GM23248 (cell line): ENCODE measurements at regions not wholly inside any gene's neighbourhood (a gene's known extent, or its start where the extent isn't known, plus 50 kb on each side); places are given as distances from the start of the nearest gene placed in this dataset.

Experiments
- EZH2 ChIP-seq: fragments of 200-600 bp; sonication (generic); IDR thresholded peaks from 2 replicates; pipeline ENCODE4 v1.6.1; 2018; ENCODE audit warnings: antibody characterized with exemption, mild to moderate bottlenecking; ENCODE audit not compliant: insufficient read depth, poor library complexity, severe bottlenecking
- EZH2phosphoT487 ChIP-seq: fragments of 200-600 bp; sonication (generic); IDR thresholded peaks from 2 replicates; pipeline ENCODE4 v1.6.1; 2018; ENCODE audit warnings: antibody characterized with exemption, moderate library complexity, mild to moderate bottlenecking, low read depth; ENCODE audit not compliant: insufficient read depth

GRCh38 chr9:101907466-101907865, 169.0 kb upstream of the GRIN3A start:
- no peak for TF ChIP-seq EZH2
- TF ChIP-seq EZH2phosphoT487, result no peak
